ENCODE measurements at regions not wholly inside any gene's neighbourhood (a gene's known extent, or its start where the extent isn't known, plus 50 kb on each side); places are given as distances from the start of the nearest gene placed in this dataset.
A peak's percentile ranks its signal among the peaks of the same experiment; 100 is the strongest.

- peak overlapping the region; percentile 70 for H3K9ac ChIP-seq (ENCODE audit: insufficient read depth, low read depth, low read length)
- 0% methylated on average over 5 of the region's 5 CpGs for WGBS (ENCODE audit: low lambda C conversion rate)
- H3K4me2 ChIP-seq (ENCODE audit: low read depth, low read length) = peak overlapping the region; percentile 89
- DNase-seq (ENCODE audit: low spot score) (peak; percentile 19), ATAC-seq (peak; percentile 63), FAIRE-seq (peak; percentile 18)
- CTCF ChIA-PET (ENCODE audit: low intra/inter-chr PET ratio, low total read pairs) = no interaction called here
- peak overlapping the region; percentile 97 for H3K27ac ChIP-seq (ENCODE audit: extremely low read length, insufficient read depth, low read length)
- H3K4me1 ChIP-seq (ENCODE audit: insufficient read depth, low read length) = peaks cover 52% of the 10 kb centered on the region
- TF ChIP-seq SNAPC4 (CRISPR knock-in tag; IDR thresholded peaks at IDR 0.05) = 0 out of 2 replicates have a peak, but pooled peaks have one; percentile 30
- peak; percentile 4 for TF ChIP-seq MED8 (CRISPR knock-in tag; IDR thresholded peaks at IDR 0.05; ENCODE audit: insufficient replicate concordance)
- TF ChIP-seq ZNF605 (CRISPR knock-in tag; IDR thresholded peaks at IDR 0.05) = 0 out of 2 replicates have a peak, but pooled peaks have one; percentile 20
- no peak for TF ChIP-seq CREB1 (IDR thresholded peaks at IDR 0.05)
- TF ChIP-seq CREB1 (CRISPR knock-in tag; IDR thresholded peaks at IDR 0.05) = peak; percentile 54; the same call in 1 of the 2 replicates
- TF ChIP-seq TGIF2 (CRISPR knock-in tag; IDR thresholded peaks at IDR 0.05) = no peak
- 0 out of 2 replicates have a peak, but pooled peaks have one; percentile 21 for TF ChIP-seq ZBTB34 (CRISPR knock-in tag; IDR thresholded peaks at IDR 0.05)
- 0 out of 2 replicates have a peak, but pooled peaks have one; percentile 58 for TF ChIP-seq THYN1 (CRISPR knock-in tag; IDR thresholded peaks at IDR 0.05; ENCODE audit: borderline replicate concordance, low read depth)
- TF ChIP-seq GRHL1 (CRISPR knock-in tag; conservative IDR thresholded peaks at IDR 0.05) = no peak
- TF ChIP-seq ADNP (CRISPR knock-in tag; IDR thresholded peaks at IDR 0.05) = no peak
- 0 out of 2 replicates have a peak, but pooled peaks have one; percentile 16 for TF ChIP-seq ZSCAN29 (CRISPR knock-in tag; conservative IDR thresholded peaks at IDR 0.05)
- 0 out of 2 replicates have a peak, but pooled peaks have one; percentile 5 for TF ChIP-seq MXD4 (CRISPR knock-in tag; IDR thresholded peaks at IDR 0.05)
- TF ChIP-seq HNRNPUL1 (IDR thresholded peaks at IDR 0.05; ENCODE audit: low read depth, low read length) = peak; percentile 19; the same call in 1 of the 2 replicates
- no peak for TF ChIP-seq ZNF362 (CRISPR knock-in tag; IDR thresholded peaks at IDR 0.05; ENCODE audit: borderline replicate concordance)
- no peaks in the 10 kb centered on the region for H4K20me1 ChIP-seq (ENCODE audit: insufficient read depth, low read length)
- H3K36me3 ChIP-seq (replicated peaks in 1 of 2; ENCODE audit: control insufficient read depth in 1 of 2, insufficient read depth in 2 of 2, low read length in 2 of 2) = no peaks in the 10 kb centered on the region
- peak overlapping the region; percentile 43 to 63 (median 61) for H3K4me3 ChIP-seq (replicated peaks in 1 of 3; ENCODE audit: insufficient read depth in 1 of 3, low read depth in 2 of 3, low read length in 3 of 3)
- peak overlapping the region; percentile 49 for H2AFZ ChIP-seq (ENCODE audit: low read length)
- H3K27me3 ChIP-seq (ENCODE audit: control insufficient read depth in 1 of 2, insufficient read depth in 2 of 2, low read length in 2 of 2) = no peaks in the 10 kb centered on the region; a peak in 1 of 5 replicates
- in situ Hi-C loops (cut with HindIII; ENCODE audit: extremely low pct_ligation_motif_present, low pct_unique_long_range_greater_than_20kb) = no loop called here
- POLR2A ChIA-PET = interaction anchor here (0.9 to 2.0 kb wide), 8 partner anchors 10 to 1495 kb away, joined by 3 to 7 read pairs (median 3); partner anchors contain the start of gene NR2F2
- intact Hi-C loops (cut with micrococcal nuclease; ENCODE audit: unreplicated experiment) = loop anchor here (5.0 kb wide), 1 partner anchor 1488 kb away; the partner anchor contains the start of gene NR2F2
- peaks cover 26% of the 10 kb centered on the region for H3K9me3 ChIP-seq (ENCODE audit: low read length)
- H3K79me2 ChIP-seq (ENCODE audit: insufficient read depth, low read length) = no peaks in the 10 kb centered on the region
- BruUV-seq (replicated peaks) = no TSS peak
Observed at GRCh38 chr15:94844198-94844537, 612.8 kb downstream of the MCTP2 start.
